ENCODE measurements at regions not wholly inside any gene's neighbourhood (a gene's known extent, or its start where the extent isn't known, plus 50 kb on each side); places are given as distances from the start of the nearest gene placed in this dataset.

- ATAC-seq: no peak
- H3K36me3 ChIP-seq (replicated peaks in 1 of 2; ENCODE audit: control insufficient read depth in 1 of 2, insufficient read depth in 2 of 2, low read length in 2 of 2): no peaks in the 10 kb centered on the region
- H3K4me2 ChIP-seq (ENCODE audit: low read depth, low read length): no peak overlapping the region
- no peaks in the 10 kb centered on the region for H3K79me2 ChIP-seq (ENCODE audit: insufficient read depth, low read length)
- WGBS (ENCODE audit: low lambda C conversion rate): 6% methylated on average over 2 of the region's 2 CpGs
- no peak overlapping the region for H3K9ac ChIP-seq (ENCODE audit: insufficient read depth, low read depth, low read length)
- no peaks in the 10 kb centered on the region for H4K20me1 ChIP-seq (ENCODE audit: insufficient read depth, low read length)
- FAIRE-seq: no peak
- H3K4me1 ChIP-seq (ENCODE audit: insufficient read depth, low read length): no peaks in the 10 kb centered on the region
- no peak for DNase-seq (ENCODE audit: low spot score)
- no peaks in the 10 kb centered on the region for H3K27me3 ChIP-seq (ENCODE audit: control insufficient read depth in 1 of 2, insufficient read depth in 2 of 2, low read length in 2 of 2)
- no peak overlapping the region for H3K27ac ChIP-seq (ENCODE audit: extremely low read length, insufficient read depth, low read length)
- no peak for TF ChIP-seq TCF7 (IDR thresholded peaks at IDR 0.05; ENCODE audit: low read depth)
- no peak for TF ChIP-seq HDAC1 (CRISPR knock-in tag; IDR thresholded peaks at IDR 0.05)
- TF ChIP-seq TFDP2 (CRISPR knock-in tag; IDR thresholded peaks at IDR 0.05): no peak
- no peak for TF ChIP-seq HES4 (CRISPR knock-in tag; IDR thresholded peaks at IDR 0.05; ENCODE audit: borderline replicate concordance)
- no peak for TF ChIP-seq ZNF605 (CRISPR knock-in tag; IDR thresholded peaks at IDR 0.05)
- no peak for TF ChIP-seq HNF4A (CRISPR knock-in tag; IDR thresholded peaks at IDR 0.05)
- no peak for TF ChIP-seq TRIM22 (IDR thresholded peaks at IDR 0.05)
- no peak for TF ChIP-seq MAX (IDR thresholded peaks at IDR 0.05)
- no peak for TF ChIP-seq KDM6A (CRISPR knock-in tag; IDR thresholded peaks at IDR 0.05; ENCODE audit: low read depth)
- TF ChIP-seq ESRRA (CRISPR knock-in tag; IDR thresholded peaks at IDR 0.05; ENCODE audit: low read depth): no peak
- no peak for TF ChIP-seq ZNF10 (CRISPR knock-in tag; IDR thresholded peaks at IDR 0.05; ENCODE audit: borderline replicate concordance, low read depth)
- TF ChIP-seq SOX5 (CRISPR knock-in tag; IDR thresholded peaks at IDR 0.05; ENCODE audit: borderline replicate concordance): no peak
- no peak for TF ChIP-seq MED13 (CRISPR knock-in tag; IDR thresholded peaks at IDR 0.05)
- no peak for TF ChIP-seq ZXDC (CRISPR knock-in tag; IDR thresholded peaks at IDR 0.05)
- TF ChIP-seq PCBP2 (optimal IDR thresholded peaks at IDR 0.05; ENCODE audit: low read depth, low read length, poor library complexity, severe bottlenecking): no peak
- TF ChIP-seq PLRG1 (conservative IDR thresholded peaks at IDR 0.05): no peak
- TF ChIP-seq ZNF33B (CRISPR knock-in tag; IDR thresholded peaks at IDR 0.05): no peak
- H3K9me3 ChIP-seq (ENCODE audit: low read length): peaks cover 8% of the 10 kb centered on the region; the same call in 1 of the 2 replicates
- intact Hi-C loops (cut with micrococcal nuclease; ENCODE audit: unreplicated experiment): no loop called here
- H3K4me3 ChIP-seq (replicated peaks in 1 of 3; ENCODE audit: insufficient read depth in 1 of 3, low read depth in 2 of 3, low read length in 3 of 3): no peak overlapping the region
- in situ Hi-C loops (cut with HindIII; ENCODE audit: extremely low pct_ligation_motif_present, low pct_unique_long_range_greater_than_20kb): no loop called here
- ChIA-PET CTCF (ENCODE audit: low intra/inter-chr PET ratio, low total read pairs) (no interaction called here), POLR2A (no interaction called here)
- H2AFZ ChIP-seq (ENCODE audit: low read length): no peak overlapping the region
- no TSS peak for BruUV-seq (replicated peaks)
Observed at GRCh38 chr5:167105941-167106340, 1185.5 kb upstream of the WWC1 start.
